GM12874 (cell line): ENCODE measurements at regions not wholly inside any gene's neighbourhood (a gene's known extent, or its start where the extent isn't known, plus 50 kb on each side); places are given as distances from the start of the nearest gene placed in this dataset.

ENCODE experiments used
- CTCF ChIP-seq: IDR thresholded peaks from 2 replicates; pipeline ENCODE4 v1.5.1; 2011; ENCODE audit warnings: low read depth, mild to moderate bottlenecking, control low read depth, low read length, moderate library complexity; ENCODE audit not compliant: insufficient read depth

GRCh38 chr5:74326571-74327338 lies 313.8 kb downstream of the ENC1 start:
- no peak for TF ChIP-seq CTCF

- no peak for TF ChIP-seq CTCF
These were observed 314.7 kb downstream of the ENC1 start for GRCh38 chr5:74325866-74326265.

- no peak for TF ChIP-seq CTCF
These were observed 316.0 kb downstream of the ENC1 start for GRCh38 chr5:74324556-74324955.

GRCh38 chr5:74322944-74323343 lies 317.6 kb downstream of the ENC1 start:
- peak; percentile 6; the same call in 1 of the 2 replicates for TF ChIP-seq CTCF

GRCh38 chr5:74322191-74322590 lies 318.3 kb downstream of the ENC1 start:
- TF ChIP-seq CTCF = no peak

- TF ChIP-seq CTCF = no peak
These were observed 319.2 kb downstream of the ENC1 start for GRCh38 chr5:74321326-74321725.

GRCh38 chr5:74320526-74320925 lies 320.0 kb downstream of the ENC1 start:
- no peak for TF ChIP-seq CTCF

- TF ChIP-seq CTCF = no peak
These were observed 321.5 kb downstream of the ENC1 start for GRCh38 chr5:74319076-74319475.
